HG03460 (cell line): ENCODE measurements at regions not wholly inside any gene's neighbourhood (a gene's known extent, or its start where the extent isn't known, plus 50 kb on each side); places are given as distances from the start of the nearest gene placed in this dataset.

ENCODE experiments used
- ATAC-seq: cut with Tn5 transposase; IDR thresholded peaks from one replicate; pipeline ENCODE4 v1.9.1; 2021; ENCODE audit not compliant: unreplicated experiment

GRCh38 chr3:82054849-82055248, 293.4 kb upstream of the GBE1 start:
- no peak for ATAC-seq

GRCh38 chr3:82053236-82053635, 291.8 kb upstream of the GBE1 start:
- ATAC-seq: no peak

GRCh38 chr3:82050382-82050781, 288.9 kb upstream of the GBE1 start:
- no peak for ATAC-seq

- no peak for ATAC-seq
Measured at GRCh38 chr3:82048711-82049110, 287.3 kb upstream of the GBE1 start.

DNA sequence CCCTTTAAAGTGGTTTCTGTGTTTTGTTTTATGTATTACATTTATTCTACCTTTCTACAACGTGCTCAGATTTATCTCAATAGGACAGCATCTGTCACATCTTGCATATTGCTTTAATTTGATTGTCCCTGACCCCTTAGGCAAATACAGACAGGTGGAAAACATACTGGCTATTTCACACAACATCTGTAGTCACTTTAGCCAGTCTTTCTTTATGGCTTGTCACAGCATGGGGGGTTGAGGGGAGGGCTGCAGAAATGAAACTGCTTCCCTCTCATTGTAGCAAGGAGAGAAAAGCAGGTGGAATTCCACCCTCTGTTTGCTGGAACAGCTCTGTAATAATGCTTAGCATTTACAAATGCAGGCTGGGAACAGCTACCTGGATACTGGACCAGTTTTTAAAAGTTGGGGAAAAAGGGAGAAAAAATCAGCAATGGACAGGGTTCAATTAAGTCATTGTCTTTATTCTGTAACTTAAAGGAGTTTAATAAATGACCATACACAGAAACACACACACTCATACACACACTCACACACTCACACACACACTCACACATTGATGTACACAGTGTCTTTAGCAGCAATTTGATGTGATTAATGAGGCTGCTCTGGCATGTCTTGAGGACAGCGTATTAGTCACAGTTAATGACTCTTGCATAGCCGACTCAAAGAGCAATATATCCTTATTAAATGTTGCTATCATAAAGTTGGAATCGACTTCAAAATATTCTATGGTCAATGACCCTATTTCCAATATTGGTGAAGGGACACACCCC, 283.7 kb upstream of the GBE1 start:
- ATAC-seq: no peak

DNA sequence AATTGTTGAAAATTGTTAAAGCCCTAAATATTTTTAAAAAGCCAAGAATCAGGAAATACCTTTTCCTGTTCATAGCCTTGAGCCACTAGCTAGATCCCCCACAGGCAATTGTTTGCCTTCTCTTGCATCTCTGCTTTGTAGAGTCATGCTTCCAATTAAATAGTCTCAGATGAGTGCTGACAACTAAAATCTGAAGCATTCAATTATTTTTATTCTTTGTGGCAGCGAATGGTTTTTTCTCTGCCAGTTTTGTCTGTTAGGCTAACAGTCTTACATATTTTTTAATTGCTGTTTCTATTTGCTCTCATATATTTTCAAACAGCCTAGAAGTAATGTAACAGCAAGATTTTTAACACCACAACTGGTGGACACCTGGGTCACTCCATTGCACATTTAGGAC, 277.1 kb upstream of the GBE1 start:
- no peak for ATAC-seq

DNA sequence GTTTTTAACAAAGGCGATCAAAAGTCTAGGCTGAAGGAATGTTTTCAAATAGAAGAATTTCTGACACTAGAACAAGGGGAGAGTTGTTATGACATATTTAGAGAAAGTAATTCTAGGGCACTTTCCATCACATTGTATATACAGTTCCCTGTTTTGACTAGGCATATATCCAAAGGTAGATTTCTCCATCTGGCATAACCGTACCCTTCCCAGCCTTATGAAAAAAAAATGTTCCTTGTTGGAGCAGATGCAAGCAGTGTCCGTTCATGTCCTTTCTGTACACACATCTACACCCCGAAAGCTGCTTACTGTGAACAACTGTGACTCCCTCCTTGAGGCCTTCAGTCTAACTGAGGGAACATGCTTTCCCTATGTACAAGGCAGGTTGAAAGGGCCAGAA, 271.7 kb upstream of the GBE1 start:
- ATAC-seq: no peak

GRCh38 chr3:82031596-82031995, 270.2 kb upstream of the GBE1 start:
- no peak for ATAC-seq

DNA sequence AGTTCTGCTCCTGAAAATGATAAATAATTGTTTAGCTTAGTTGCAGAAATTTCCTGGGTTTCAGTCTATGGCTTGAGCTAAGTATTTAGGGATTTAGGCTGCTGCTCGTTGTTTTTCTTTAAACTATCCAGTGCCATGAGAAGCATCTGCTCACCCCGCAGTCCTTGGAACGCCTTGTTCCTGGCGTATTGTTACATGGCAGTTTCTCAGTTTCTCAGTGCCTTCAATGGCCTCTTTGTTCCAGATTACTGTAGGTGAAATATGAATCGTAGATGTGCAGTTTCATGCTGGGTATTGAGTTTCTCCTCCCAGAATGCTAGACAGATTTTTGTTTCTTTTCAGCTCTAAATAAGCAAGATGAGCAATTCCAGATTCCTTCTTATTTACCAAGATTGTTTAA, 269.5 kb upstream of the GBE1 start:
- ATAC-seq: no peak

DNA sequence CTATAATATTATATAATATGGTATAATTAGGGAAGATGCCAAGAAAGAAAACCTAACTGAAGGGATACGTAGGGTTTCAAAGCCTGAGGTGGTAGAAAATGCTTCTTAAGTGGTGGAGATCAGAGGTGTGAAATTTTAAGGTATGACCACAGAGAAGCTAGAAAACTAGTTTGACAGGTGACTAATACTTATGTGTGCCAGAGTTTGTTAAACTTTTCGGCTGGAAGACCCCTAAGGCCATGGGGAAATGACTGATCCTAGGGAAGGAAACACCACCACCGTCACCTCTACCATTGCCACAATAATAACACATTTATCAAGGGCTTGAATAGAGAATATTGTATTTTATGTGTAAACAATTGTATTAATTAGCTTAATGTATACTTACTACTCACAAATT, 261.4 kb upstream of the GBE1 start:
- ATAC-seq: no peak

DNA sequence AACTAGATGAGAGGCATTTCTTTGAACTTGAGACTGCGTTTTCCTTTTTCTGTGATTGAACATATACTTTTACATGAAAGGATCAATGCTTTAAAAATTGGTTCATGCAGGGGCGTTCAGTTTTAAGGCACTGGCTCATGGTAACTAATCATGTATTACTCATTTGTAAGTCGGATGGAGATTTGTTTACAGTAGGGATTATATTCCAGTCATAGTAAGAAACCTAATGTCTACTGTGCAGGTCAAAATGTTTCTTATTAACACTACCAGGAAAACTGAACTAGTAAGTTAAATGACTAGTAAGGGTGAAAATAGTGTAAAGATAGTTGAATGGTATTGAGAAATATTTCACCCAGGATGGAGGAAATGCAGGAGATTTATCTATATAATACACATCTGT, 258.8 kb upstream of the GBE1 start:
- ATAC-seq: no peak

GRCh38 chr3:82015241-82015640, 253.8 kb upstream of the GBE1 start:
- ATAC-seq: no peak

GRCh38 chr3:82012775-82013174, 251.3 kb upstream of the GBE1 start:
- ATAC-seq: no peak

DNA sequence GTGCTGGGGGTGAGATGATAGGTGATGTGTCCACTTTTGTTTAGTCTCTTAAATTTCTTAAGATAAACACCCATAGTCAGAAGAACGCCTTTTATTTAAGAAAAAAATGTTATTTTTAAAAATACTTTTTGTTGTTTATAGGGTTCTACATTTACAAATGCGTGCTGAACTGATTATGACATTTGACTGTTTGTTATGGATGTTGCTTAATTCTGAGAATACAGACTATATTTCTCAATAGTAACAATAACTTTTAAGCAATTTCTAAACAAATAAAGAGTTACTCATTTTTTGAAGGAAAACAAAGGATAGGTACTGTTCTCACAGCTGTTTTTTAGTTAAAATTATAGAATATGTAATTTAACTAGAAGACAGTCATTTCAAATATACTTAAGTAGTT, 249.9 kb upstream of the GBE1 start:
- no peak for ATAC-seq

DNA sequence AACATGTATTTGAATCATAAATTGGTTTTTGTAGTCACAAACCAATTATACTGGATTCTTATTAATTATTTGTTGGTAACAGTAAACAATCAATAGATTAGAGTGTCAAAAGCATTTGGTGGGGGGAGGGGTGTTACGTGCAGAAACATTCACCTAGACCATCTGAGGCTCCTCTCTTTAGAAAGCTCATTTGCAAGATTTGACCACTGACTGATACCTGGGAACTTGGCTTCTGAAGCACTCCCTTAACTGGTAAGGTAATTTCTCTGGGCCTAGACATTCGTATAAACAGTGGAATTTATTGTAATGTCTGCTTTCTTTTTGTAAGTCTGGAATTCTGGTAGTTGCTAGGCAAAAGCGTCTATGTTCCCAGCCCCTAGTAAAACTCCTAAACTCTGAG, 243.8 kb upstream of the GBE1 start:
- ATAC-seq: no peak

GRCh38 chr3:82004266-82004665, 242.8 kb upstream of the GBE1 start:
- no peak for ATAC-seq

GRCh38 chr3:82002986-82003642, 241.7 kb upstream of the GBE1 start:
- no peak for ATAC-seq

DNA sequence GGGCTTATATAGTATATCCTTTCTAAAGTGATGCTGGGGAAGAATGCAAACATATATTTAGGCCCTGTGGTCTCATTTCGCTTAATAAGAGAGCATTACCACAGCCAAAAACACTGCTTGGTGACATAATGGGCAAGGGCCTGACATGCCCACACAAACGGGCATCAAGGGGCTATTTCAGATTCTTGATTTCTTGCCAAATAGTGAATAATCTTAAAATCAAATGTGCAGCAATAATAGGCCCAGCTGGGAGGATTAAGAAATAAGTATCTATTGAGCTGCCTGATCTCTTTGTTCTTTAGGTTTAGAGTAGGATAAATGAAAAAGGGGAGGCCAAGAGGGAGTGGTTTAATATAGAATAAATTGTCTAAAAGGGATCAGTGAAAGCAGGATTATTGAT, 241.0 kb upstream of the GBE1 start:
- ATAC-seq: no peak

- ATAC-seq: no peak
Measured at GRCh38 chr3:82001276-82001923, 240.0 kb upstream of the GBE1 start.

GRCh38 chr3:82000773-82001172, 239.3 kb upstream of the GBE1 start:
- no peak for ATAC-seq

DNA sequence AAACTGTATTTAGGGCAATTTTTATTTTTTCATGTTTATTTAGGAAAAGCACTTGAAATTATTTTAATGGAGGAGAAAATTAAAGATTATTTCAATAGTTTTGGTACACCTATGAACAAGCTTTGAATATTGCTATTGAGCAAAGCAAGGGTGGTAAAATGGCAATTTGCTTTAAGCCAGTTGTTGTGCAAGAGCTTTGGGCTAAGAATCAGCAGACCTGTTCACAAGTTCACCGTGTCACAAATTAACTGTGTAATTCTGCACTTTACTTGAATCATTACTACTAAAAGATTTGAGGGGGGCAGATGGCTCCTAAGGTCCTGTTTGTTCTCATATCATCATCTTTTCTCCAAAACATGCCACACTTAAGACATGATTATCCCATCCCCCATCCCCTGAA, 238.9 kb upstream of the GBE1 start:
- ATAC-seq: no peak

DNA sequence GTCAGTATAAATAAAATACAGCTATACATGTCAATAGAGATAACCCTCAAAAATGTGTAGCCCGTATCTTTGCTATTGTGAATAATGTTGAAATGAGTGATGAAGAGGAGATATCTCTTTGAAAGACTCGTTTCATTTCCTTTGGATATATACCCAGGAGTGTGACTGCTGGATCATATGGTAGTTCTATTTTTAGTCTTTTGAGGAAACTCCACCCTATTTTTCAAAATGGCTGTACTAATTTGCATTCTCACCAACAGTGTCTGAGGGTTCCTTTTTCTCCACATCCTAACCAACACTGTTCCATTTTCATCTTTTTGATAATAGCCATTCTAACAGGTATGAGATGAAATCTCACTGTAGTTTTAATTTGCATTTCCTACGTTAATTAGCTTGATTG, 237.5 kb upstream of the GBE1 start:
- ATAC-seq: no peak
